T1000 (cell line): ENCODE measurements at regions not wholly inside any gene's neighbourhood (a gene's known extent, or its start where the extent isn't known, plus 50 kb on each side); places are given as distances from the start of the nearest gene placed in this dataset.

Source experiments
- DNase-seq: peaks from one replicate; lab custom pipeline; 2025; ENCODE audit warnings: mixed read lengths; lab: John Stamatoyannopoulos, UW

DNA sequence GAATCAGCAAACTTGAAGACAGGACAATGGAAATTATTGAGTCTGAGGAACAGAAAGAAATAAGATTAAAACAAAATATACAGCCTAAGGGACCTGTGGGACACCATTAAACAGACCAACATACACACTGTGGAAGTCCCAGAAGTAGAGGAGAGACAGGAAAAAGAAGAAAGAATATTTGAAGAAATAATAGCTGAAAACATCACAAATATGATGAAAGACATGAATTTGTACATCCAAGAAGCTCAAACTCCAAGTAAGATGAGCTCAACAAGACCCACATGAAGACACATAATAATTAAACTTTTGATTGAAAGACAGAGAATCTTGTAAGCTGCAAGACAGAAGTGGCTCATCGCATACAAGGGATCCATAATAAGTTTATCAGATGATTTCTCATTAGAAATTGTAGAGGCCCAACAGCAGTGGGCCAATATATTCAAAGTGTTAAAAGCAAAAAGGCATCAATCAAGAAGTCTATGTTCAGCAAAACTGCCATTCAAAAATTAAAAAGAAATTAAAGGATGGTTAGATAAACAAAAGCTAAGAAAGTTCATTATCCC lies 311.3 kb upstream of the ADGRL2 start:
- DNase-seq, result no peak

- DNase-seq, result no peak
These were observed 316.4 kb upstream of the ADGRL2 start for GRCh38 chr1:81484284-81484683.

GRCh38 chr1:81478219-81478618 lies 322.5 kb upstream of the ADGRL2 start:
- no peak for DNase-seq

GRCh38 chr1:81477710-81478109 lies 323.0 kb upstream of the ADGRL2 start:
- no peak for DNase-seq

- DNase-seq, result no peak
These were observed 328.3 kb upstream of the ADGRL2 start for GRCh38 chr1:81472387-81472786.

DNA sequence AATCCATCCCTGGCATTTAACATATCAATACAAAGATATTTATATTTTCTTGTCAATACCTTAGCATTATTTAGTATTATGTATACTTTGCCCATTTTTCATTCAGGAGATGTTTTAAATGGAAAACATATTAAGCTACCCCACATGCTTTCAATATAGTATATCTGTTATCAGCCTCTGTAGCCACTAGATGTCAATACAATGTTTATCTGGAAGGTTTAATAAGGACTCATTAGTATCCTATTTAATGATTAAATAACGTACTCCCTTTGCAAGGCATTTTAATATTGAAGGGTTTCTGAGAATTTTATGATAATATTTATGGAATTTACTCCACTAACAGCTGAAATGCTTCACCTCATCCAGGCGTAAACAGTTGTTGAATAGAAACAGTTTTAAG lies 329.5 kb upstream of the ADGRL2 start:
- no peak for DNase-seq

- no peak for DNase-seq
These were observed 330.5 kb upstream of the ADGRL2 start for GRCh38 chr1:81470275-81470674.

- DNase-seq, result no peak
These were observed 333.4 kb upstream of the ADGRL2 start for GRCh38 chr1:81467383-81467782.

DNA sequence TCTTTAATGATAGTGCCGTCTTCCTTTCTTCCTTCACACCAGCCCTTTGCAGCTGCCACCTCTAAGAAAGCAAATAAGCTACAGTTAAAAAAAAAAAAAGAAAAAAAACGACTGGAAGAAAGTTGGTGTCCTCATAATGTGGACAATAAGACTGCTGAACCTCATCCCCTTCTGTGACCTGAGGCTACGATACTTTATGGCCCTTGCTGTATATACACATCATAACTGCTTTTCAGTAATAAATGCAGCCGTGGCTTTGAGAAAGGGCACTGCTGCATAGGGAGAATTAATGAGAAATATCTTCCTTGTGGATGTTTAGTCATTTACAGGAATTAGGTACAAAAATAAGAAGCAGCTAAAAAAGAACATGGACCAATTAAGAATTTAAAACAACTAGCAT lies 333.8 kb upstream of the ADGRL2 start:
- DNase-seq, result no peak

DNA sequence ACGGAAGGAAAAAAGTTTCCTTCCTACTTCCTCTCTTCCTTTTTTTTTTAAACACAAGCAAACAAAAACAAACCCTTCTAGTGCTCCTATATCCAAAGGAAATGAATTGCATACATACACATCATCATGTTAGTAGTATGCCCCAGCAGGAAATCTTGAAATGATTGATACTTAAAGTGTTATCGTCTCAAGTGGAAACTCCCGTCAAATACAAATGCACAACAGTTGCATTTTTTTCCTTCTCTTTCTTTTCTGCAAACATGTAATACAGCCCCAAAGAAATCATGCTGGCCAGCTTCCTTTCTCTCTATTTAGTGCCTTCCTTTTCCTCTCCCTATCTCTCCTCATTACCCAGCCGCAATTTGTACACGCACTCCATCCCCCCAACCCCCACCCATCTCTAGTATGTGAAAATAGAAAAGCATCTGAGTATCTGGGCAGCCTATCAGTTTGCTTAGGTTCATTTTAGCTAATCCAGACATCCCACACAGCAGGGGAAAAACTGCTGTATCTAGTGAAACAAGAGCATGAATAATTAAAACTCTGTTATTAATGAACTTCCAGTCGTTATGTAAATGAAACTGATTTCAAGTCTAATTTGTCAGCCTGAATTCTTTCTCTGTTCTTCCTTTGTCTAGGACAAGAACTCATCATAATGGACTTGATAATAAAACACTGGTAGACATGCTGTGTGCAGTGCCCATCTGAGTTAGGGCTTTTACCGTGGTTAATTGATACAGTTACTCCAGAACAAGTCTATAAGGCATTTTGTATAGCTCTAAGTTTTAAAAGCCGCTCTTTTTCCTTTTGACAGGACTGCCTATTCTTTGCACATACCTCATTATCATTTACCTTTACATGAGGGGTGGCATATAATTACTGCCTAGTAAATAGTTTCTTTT lies 336.5 kb upstream of the ADGRL2 start:
- no peak for DNase-seq

- no peak for DNase-seq
These were observed 341.7 kb upstream of the ADGRL2 start for GRCh38 chr1:81459043-81459442.

DNA sequence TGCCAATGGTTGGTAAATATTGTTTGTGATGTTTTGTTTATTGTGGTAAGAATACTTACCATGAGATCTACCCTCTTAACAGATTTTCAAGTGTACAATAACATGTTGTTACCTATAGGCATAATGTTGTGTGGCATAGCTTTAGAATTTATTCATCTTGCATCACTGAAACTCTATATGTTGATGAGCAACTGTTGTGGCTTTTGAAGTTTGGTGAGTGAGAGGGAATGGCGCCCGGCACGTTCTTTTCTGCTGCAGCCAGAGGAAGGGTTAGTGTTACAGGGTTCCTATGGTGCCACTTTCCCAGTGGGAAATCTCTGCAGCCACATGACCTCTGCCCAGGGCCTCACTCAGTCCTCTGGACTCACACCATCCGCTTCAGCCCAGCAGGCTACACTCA lies 342.5 kb upstream of the ADGRL2 start:
- DNase-seq, result no peak

DNA sequence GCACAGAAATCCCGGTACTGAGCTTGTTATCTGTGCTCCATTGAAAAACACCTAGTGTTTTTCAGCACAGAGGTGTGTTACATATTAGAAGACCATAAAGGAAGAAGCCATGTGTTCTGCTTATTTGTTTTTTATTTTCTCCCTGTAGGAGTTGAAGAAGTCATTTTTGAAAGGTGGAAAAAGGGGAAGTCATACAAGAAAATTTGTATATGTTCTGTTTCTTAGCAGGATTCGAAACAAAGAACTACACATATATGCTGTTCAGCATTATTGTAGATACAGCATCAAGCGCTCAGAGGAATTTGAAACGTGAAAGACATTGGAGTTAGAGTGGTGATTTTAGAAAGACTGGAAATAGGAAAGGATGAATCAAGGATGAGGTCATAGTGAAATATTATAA lies 345.3 kb upstream of the ADGRL2 start:
- no peak for DNase-seq

DNA sequence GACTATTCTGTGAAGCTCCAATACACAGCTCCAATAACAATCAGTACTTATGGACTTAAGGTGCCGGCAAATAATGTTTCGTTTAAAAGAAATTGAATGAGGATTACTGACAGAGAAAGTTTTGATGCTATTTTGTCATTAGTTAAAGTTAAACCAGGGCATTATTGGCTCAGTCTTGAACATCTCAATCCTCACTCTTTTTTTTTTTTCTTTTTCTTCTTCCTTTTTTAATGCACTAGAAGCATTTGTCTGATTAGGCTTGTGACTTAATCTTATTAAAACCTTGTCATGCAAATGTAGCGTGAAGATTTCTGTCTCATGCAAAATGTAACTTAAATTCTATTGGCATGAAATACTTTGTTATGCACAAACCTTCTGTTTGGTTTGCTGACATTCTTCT lies 346.8 kb upstream of the ADGRL2 start:
- no peak for DNase-seq

GRCh38 chr1:81453367-81453703 lies 347.4 kb upstream of the ADGRL2 start:
- DNase-seq, result no peak

DNA sequence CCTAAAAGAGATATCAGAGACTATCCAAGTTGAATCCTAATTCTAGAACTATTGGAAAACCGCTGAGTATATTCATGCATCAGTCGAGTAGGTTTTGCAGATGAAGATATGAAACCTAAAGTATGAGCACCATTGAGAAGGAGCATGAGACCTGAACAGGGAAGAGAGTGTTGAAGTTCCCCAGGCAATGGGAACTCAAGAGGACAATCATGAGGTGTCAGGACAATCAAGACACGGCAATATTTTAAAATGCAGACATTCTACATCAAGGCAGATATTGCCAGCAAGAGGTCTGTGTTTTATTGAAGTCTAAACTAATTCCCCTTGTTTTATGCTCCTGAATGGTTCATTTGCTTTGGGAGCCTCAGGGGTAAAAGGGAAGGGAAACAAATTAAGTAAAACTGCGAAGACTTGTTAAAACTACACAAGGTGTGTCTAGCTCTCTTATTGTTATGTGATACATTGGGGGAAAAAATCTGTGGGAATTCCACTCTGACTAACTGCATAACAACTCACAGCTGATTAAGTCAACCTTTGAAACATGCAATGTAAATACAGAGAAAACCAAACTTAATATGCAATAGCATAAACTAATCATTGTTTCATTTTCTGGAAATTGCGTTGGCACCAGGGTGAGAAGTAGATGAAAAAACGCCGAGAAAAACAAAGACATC lies 347.9 kb upstream of the ADGRL2 start:
- no peak for DNase-seq

GRCh38 chr1:81449786-81450185 lies 350.9 kb upstream of the ADGRL2 start:
- DNase-seq, result no peak

DNA sequence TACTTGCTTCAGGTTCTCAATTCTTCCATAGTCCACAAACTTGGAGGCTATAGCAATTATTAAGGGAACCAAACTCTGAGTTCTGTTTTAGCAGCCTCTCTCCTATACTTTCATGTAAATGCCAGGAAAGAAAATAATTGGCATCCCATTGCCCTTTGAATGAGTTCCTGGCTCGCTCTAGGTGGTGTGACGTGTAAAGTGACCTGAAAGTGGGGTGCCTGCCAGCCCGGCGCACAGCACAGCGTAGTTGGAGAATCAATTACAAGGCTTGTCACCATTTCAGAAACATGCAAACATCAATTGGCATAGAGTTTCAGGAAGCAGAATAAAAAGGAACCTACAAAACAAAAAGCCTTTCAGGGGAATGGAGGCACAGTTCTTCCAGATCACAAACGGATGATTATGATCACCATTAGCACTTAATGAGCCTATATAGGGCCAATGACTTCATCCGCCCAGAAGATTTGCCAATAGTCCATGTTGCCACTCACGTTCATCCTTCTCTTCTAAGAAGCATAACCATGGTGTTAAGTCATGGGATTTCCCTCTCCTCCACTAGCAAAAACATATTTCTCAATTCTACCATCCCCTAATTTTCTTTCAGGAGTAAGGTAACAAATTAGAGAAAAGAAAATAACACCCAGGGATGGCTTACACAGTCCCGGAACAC lies 354.6 kb upstream of the ADGRL2 start:
- no peak for DNase-seq

DNA sequence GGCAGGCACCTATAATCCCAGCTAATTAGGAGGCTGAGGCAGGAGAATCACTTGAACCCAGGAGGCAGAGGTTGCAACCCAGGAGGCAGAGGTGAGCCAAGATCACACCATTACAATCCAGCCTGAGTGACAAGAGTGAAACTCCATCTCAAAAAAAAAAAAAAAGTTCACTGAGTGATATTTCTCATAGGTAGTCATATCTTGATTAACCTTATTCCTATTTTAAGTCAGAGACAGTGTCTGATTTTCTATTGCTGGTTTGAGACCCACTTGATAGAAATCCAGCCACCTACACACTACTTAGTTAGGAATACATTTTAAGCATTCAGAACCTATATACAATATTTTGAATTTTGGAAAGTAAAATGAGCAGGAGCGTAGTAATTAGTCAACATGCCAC lies 357.4 kb upstream of the ADGRL2 start:
- DNase-seq, result no peak

- no peak for DNase-seq
These were observed 361.5 kb upstream of the ADGRL2 start for GRCh38 chr1:81439046-81439823.

DNA sequence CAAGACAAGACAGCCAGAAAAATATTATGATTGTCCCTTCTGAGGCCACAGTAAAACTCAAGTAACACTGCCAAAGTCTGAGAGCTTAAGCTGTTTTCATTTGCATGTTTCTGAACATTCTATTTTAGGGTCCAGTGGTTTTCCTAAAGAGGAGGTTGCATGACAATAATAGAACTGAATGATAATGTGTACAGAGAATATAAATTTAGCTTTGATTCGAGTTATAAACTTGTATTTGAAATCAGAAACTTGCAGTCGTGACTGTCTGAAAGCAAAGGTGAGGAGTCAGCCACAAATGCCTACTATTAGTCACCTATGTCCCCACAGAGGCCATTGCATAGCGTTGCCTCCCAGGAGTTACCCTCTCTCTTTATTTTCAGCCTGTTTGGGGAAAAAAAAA lies 363.1 kb upstream of the ADGRL2 start:
- DNase-seq, result no peak

GRCh38 chr1:81437213-81437612 lies 363.5 kb upstream of the ADGRL2 start:
- no peak for DNase-seq
